GM23338 (cell line): ENCODE measurements at regions not wholly inside any gene's neighbourhood (a gene's known extent, or its start where the extent isn't known, plus 50 kb on each side); places are given as distances from the start of the nearest gene placed in this dataset.

Source experiments
- ATAC-seq: fragments of 200-7000 bp; cut with Tn5 transposase; 3 replicates; pipeline ENCODE4 v1.9.1; 2020
- DNase-seq: peaks from one replicate; pipeline ENCODE4 v3.0.0-alpha.2; 2015; ENCODE audit warnings: low spot score
- H2AFZ ChIP-seq: fragments of 200-600 bp; sonication (generic); 2 replicates; pipeline ENCODE4 v1.8.0; 2016; ENCODE audit warnings: antibody characterized with exemption, mild to moderate bottlenecking, moderate library complexity
- H3F3A ChIP-seq: fragments of 200-600 bp; sonication (generic); replicated peaks from 2 replicates; pipeline ENCODE4 v1.8.0; 2017; ENCODE audit warnings: antibody characterized with exemption, mixed run types, low read depth
- H3K27ac ChIP-seq: fragments of 200-600 bp; sonication (generic); 2 replicates; pipeline ENCODE4 v1.6.1; 2016; ENCODE audit warnings: low read depth
- H3K27me3 ChIP-seq: fragments of 200-600 bp; sonication (generic); 2 replicates; pipeline ENCODE4 v1.8.0; 2016; ENCODE audit warnings: mild to moderate bottlenecking, mixed run types, moderate library complexity; ENCODE audit not compliant: insufficient read depth
- H3K36me3 ChIP-seq: fragments of 200-600 bp; sonication (generic); 2 replicates; pipeline ENCODE4 v1.8.0; 2016; ENCODE audit warnings: mild to moderate bottlenecking; ENCODE audit not compliant: insufficient read depth
- H3K4me1 ChIP-seq: fragments of 200-600 bp; sonication (generic); 2 replicates; pipeline ENCODE4 v1.8.0; 2016; ENCODE audit warnings: mild to moderate bottlenecking, moderate library complexity; ENCODE audit not compliant: insufficient read depth
- H3K4me2 ChIP-seq: fragments of 200-600 bp; sonication (generic); 2 replicates; pipeline ENCODE4 v1.7.1; 2017; ENCODE audit warnings: mixed run types
- H3K4me3 ChIP-seq: fragments of 200-600 bp; sonication (generic); 2 replicates; pipeline ENCODE4 v1.6.1; 2016; ENCODE audit warnings: mixed run types
- H3K79me2 ChIP-seq: fragments of 200-600 bp; sonication (generic); replicated peaks from 2 replicates; pipeline ENCODE4 v1.8.0; 2017; ENCODE audit warnings: mild to moderate bottlenecking; ENCODE audit not compliant: insufficient read depth
- H3K9me2 ChIP-seq: fragments of 200-600 bp; sonication (generic); 2 replicates; pipeline ENCODE4 v1.8.0; 2017; ENCODE audit not compliant: insufficient read depth
- H4K20me1 ChIP-seq: fragments of 200-600 bp; sonication (generic); replicated peaks from 2 replicates; pipeline ENCODE4 v1.8.0; 2017; ENCODE audit warnings: mild to moderate bottlenecking; ENCODE audit not compliant: insufficient read depth
- H3K27ac Mint-ChIP-seq: 2 replicates; pipeline ENCODE4 v1.8.0; 2020; ENCODE audit warnings: inconsistent platforms, mild to moderate bottlenecking, moderate library complexity, mixed read lengths
- H3K27me3 Mint-ChIP-seq: 3 replicates; pipeline ENCODE4 v1.8.0; 2022; ENCODE audit warnings: low read depth, mild to moderate bottlenecking, moderate library complexity, mixed read lengths, inconsistent platforms; ENCODE audit not compliant: insufficient read depth, poor library complexity
- H3K36me3 Mint-ChIP-seq: 3 replicates; pipeline ENCODE4 v1.8.0; 2021; ENCODE audit warnings: low read depth, mild to moderate bottlenecking, inconsistent platforms, moderate library complexity, mixed read lengths
- H3K4me1 Mint-ChIP-seq: 3 replicates; pipeline ENCODE4 v1.8.0; 2020; ENCODE audit warnings: mild to moderate bottlenecking, inconsistent platforms, mixed read lengths
- H3K4me3 Mint-ChIP-seq: 3 replicates; pipeline ENCODE4 v1.8.0; 2021; ENCODE audit warnings: moderate library complexity, mild to moderate bottlenecking, inconsistent platforms, mixed read lengths
- H3K9me3 Mint-ChIP-seq: 3 replicates; pipeline ENCODE4 v1.8.0; 2020; ENCODE audit warnings: moderate library complexity, mild to moderate bottlenecking, inconsistent platforms, mixed read lengths
- CREB1 ChIP-seq: fragments of 250-450 bp; sonication (Bioruptor Pico); IDR thresholded peaks from 2 replicates; pipeline ENCODE4 v1.5.0; 2020; ENCODE audit warnings: low read depth, mild to moderate bottlenecking, moderate library complexity
- EZH2phosphoT487 ChIP-seq: fragments of 200-600 bp; sonication (generic); IDR thresholded peaks from one replicate; pipeline ENCODE4 v1.8.1; 2018; ENCODE audit warnings: antibody characterized with exemption; ENCODE audit not compliant: unreplicated experiment
- JUNB ChIP-seq: IDR thresholded peaks from one replicate; pipeline ENCODE4 v1.6.1; 2016; ENCODE audit warnings: antibody characterized with exemption; ENCODE audit not compliant: unreplicated experiment
- NANOG ChIP-seq: IDR thresholded peaks from 2 replicates; pipeline ENCODE4 v1.6.1; 2016; ENCODE audit warnings: antibody characterized with exemption, borderline replicate concordance
- POLR2AphosphoS5 ChIP-seq: IDR thresholded peaks from 2 replicates; pipeline ENCODE4 v1.6.1; 2016; ENCODE audit warnings: antibody characterized with exemption, low read depth
- ZNF331 ChIP-seq: fragments of 250-450 bp; sonication (Bioruptor Pico); IDR thresholded peaks from 2 replicates; pipeline ENCODE4 v1.5.0; 2020; ENCODE audit warnings: low read depth, mild to moderate bottlenecking, moderate library complexity
- TF ChIP-seq, protein P1 (sequence below): IDR thresholded peaks from one replicate; pipeline ENCODE4 v1.6.1; 2018; ENCODE audit warnings: antibody characterized with exemption; ENCODE audit not compliant: unreplicated experiment
- TF ChIP-seq, protein P2 (sequence below): IDR thresholded peaks from 2 replicates; pipeline ENCODE4 v1.6.1; 2016; ENCODE audit warnings: antibody characterized with exemption
- TF ChIP-seq, protein P3 (sequence below), 2 experiments: fragments of 200-600 bp in 1 of 2; sonication (generic) in 1 of 2; conservative IDR thresholded peaks; 2 replicates each; pipeline versions ENCODE4 v1.5.1 to v1.6.1; 2016 to 2017; ENCODE audit warnings: antibody characterized with exemption in 2 of 2, low read depth in 2 of 2, mild to moderate bottlenecking in 2 of 2, moderate library complexity in 1 of 2

DNA sequence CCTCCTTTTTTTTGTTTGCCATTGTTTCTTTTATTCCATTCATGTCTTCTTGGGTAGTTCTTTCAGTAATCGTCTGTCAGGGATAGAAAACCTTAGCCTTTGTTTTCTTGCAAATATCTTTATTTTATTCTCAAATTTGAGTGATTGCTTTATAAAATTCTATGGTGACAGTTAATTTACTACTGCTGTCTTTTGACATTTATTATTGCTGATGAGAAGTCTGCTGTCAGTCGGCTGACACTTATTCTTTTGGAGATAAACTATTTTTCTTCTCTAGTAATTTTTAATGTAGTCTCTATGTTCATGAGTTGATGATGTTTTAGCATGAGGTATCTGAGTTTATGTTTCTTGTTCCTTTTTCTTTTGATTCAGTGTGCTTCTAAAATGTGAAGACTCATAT lies 983.8 kb downstream of the TTLL7 start:
- TF ChIP-seq, protein P1, sequence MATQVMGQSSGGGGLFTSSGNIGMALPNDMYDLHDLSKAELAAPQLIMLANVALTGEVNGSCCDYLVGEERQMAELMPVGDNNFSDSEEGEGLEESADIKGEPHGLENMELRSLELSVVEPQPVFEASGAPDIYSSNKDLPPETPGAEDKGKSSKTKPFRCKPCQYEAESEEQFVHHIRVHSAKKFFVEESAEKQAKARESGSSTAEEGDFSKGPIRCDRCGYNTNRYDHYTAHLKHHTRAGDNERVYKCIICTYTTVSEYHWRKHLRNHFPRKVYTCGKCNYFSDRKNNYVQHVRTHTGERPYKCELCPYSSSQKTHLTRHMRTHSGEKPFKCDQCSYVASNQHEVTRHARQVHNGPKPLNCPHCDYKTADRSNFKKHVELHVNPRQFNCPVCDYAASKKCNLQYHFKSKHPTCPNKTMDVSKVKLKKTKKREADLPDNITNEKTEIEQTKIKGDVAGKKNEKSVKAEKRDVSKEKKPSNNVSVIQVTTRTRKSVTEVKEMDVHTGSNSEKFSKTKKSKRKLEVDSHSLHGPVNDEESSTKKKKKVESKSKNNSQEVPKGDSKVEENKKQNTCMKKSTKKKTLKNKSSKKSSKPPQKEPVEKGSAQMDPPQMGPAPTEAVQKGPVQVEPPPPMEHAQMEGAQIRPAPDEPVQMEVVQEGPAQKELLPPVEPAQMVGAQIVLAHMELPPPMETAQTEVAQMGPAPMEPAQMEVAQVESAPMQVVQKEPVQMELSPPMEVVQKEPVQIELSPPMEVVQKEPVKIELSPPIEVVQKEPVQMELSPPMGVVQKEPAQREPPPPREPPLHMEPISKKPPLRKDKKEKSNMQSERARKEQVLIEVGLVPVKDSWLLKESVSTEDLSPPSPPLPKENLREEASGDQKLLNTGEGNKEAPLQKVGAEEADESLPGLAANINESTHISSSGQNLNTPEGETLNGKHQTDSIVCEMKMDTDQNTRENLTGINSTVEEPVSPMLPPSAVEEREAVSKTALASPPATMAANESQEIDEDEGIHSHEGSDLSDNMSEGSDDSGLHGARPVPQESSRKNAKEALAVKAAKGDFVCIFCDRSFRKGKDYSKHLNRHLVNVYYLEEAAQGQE, result no peak

DNA sequence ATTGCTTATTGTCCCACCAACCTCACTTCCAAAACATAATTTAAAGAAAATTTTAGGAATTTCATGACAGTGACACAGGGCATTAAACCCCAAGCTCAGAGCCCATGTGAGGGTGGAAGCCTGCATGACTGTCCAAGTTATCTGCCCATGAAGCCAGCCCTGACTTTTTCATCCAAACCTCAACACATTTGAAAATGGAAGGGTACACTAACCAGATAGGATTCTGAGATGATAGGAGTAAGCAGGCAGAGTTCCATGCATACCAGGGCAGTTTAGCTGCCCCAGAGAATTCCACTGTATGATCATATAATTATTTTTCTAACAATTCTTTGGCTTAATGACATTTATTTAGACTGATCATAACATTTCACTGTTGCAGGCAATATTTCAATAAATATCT lies 986.0 kb downstream of the TTLL7 start:
- Mint-ChIP-seq H3K27me3 (no peaks in the 10 kb centered on the region), H3K4me3 (no peak overlapping the region), H3K9me3 (peaks cover 4% of the 10 kb centered on the region; the same call in 2 of the 3 replicates), H3K36me3 (no peaks in the 10 kb centered on the region), H3K4me1 (peaks cover 26% of the 10 kb centered on the region), H3K27ac (no peak overlapping the region)
- H3K4me2 ChIP-seq, result no peak overlapping the region
- no peaks in the 10 kb centered on the region for H3K27me3 ChIP-seq
- no peaks in the 10 kb centered on the region for H3K79me2 ChIP-seq
- no peaks in the 10 kb centered on the region for H3K36me3 ChIP-seq
- no peaks in the 10 kb centered on the region for H3K9me2 ChIP-seq
- H2AFZ ChIP-seq, result no peak overlapping the region
- H3K4me1 ChIP-seq, result peaks cover 10% of the 10 kb centered on the region
- TF ChIP-seq, protein P1, result no peak
- TF ChIP-seq CREB1 (CRISPR knock-in tag) (no peak), NANOG (no peak), POLR2AphosphoS5 (no peak), JUNB (no peak), EZH2phosphoT487 (no peak), ZNF331 (CRISPR knock-in tag) (no peak)
- TF ChIP-seq, protein P2, sequence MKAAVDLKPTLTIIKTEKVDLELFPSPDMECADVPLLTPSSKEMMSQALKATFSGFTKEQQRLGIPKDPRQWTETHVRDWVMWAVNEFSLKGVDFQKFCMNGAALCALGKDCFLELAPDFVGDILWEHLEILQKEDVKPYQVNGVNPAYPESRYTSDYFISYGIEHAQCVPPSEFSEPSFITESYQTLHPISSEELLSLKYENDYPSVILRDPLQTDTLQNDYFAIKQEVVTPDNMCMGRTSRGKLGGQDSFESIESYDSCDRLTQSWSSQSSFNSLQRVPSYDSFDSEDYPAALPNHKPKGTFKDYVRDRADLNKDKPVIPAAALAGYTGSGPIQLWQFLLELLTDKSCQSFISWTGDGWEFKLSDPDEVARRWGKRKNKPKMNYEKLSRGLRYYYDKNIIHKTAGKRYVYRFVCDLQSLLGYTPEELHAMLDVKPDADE, result no peak
- TF ChIP-seq, protein P3, sequence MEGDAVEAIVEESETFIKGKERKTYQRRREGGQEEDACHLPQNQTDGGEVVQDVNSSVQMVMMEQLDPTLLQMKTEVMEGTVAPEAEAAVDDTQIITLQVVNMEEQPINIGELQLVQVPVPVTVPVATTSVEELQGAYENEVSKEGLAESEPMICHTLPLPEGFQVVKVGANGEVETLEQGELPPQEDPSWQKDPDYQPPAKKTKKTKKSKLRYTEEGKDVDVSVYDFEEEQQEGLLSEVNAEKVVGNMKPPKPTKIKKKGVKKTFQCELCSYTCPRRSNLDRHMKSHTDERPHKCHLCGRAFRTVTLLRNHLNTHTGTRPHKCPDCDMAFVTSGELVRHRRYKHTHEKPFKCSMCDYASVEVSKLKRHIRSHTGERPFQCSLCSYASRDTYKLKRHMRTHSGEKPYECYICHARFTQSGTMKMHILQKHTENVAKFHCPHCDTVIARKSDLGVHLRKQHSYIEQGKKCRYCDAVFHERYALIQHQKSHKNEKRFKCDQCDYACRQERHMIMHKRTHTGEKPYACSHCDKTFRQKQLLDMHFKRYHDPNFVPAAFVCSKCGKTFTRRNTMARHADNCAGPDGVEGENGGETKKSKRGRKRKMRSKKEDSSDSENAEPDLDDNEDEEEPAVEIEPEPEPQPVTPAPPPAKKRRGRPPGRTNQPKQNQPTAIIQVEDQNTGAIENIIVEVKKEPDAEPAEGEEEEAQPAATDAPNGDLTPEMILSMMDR (conservative IDR thresholded peaks at IDR 0.05; ENCODE audit: low read depth in 2 of 2), result no peak
- H3F3A ChIP-seq, result no peaks in the 10 kb centered on the region
- H4K20me1 ChIP-seq, result no peaks in the 10 kb centered on the region
- no peak for ATAC-seq
- H3K4me3 ChIP-seq, result no peak overlapping the region
- no peak for DNase-seq
- no peak overlapping the region for H3K27ac ChIP-seq

More for the DNA sequence above, 983.8 kb downstream of the TTLL7 start:
- DNase-seq (no peak), ATAC-seq (no peak)
- H3F3A ChIP-seq, result no peaks in the 10 kb centered on the region
- H3K36me3 Mint-ChIP-seq, result peaks cover 3% of the 10 kb centered on the region; the same call in 2 of the 3 replicates
- no peak overlapping the region for H3K27ac Mint-ChIP-seq
- no peak overlapping the region for H2AFZ ChIP-seq
- no peaks in the 10 kb centered on the region for H3K36me3 ChIP-seq
- H3K4me3 Mint-ChIP-seq, result no peak overlapping the region
- H3K4me1 Mint-ChIP-seq, result peaks cover 15% of the 10 kb centered on the region
- no peaks in the 10 kb centered on the region for H3K9me2 ChIP-seq
- peaks cover 3% of the 10 kb centered on the region; the same call in 1 of the 3 replicates for H3K9me3 Mint-ChIP-seq
- no peaks in the 10 kb centered on the region for H3K27me3 Mint-ChIP-seq
- no peak overlapping the region for H3K4me2 ChIP-seq
- H3K79me2 ChIP-seq, result no peaks in the 10 kb centered on the region
- H3K27ac ChIP-seq, result no peak overlapping the region
- no peaks in the 10 kb centered on the region for H4K20me1 ChIP-seq
- no peaks in the 10 kb centered on the region for H3K27me3 ChIP-seq
- H3K4me3 ChIP-seq, result no peak overlapping the region
- H3K4me1 ChIP-seq, result peaks cover 7% of the 10 kb centered on the region
